ENCODE measurements at regions not wholly inside any gene's neighbourhood (a gene's known extent, or its start where the extent isn't known, plus 50 kb on each side); places are given as distances from the start of the nearest gene placed in this dataset.

GRCh38 chrX:3493605-3494004 is 147.2 kb upstream of the MXRA5 start:
- TF ChIP-seq CTCF (IDR thresholded peaks at IDR 0.05 in 4 of 5, conservative IDR thresholded peaks at IDR 0.05 in 1 of 5) (no peak), POLR2A (IDR thresholded peaks at IDR 0.05) (no peak)

Data from gastrocnemius medialis (tissue), 4 donors.